HepG2 (cell line): ENCODE measurements at regions not wholly inside any gene's neighbourhood (a gene's known extent, or its start where the extent isn't known, plus 50 kb on each side); places are given as distances from the start of the nearest gene placed in this dataset.

ENCODE experiments used
- ATAC-seq: fragments of 200-7000 bp; cut with Tn5 transposase; 3 replicates; pipeline ENCODE4 v1.9.1; 2020; ENCODE audit warnings: mild to moderate bottlenecking, moderate library complexity
- BruUV-seq: library from RNA; stranded (reverse); fragments of 400-500 nt; replicated peaks from 2 replicates; lab custom pipeline; 2021; lab: Mats Ljungman, UMichigan
- CTCF ChIA-PET: fragments of 300-600 bp; formaldehyde crosslinking; extraction: SDS; loops from one replicate; lab custom pipeline; 2021; ENCODE audit warnings: low total read pairs, inconsistent platforms, low intra/inter-chr PET ratio; lab: Yijun Ruan, JAX
- POLR2A ChIA-PET: fragments of 350-600 bp; sonication (Branson Sonifier 250); formaldehyde crosslinking; loops from one replicate; lab custom pipeline; 2020; ENCODE audit warnings: antibody characterized with exemption, inconsistent platforms; lab: Yijun Ruan, JAX
- DNase-seq: peaks from one replicate; pipeline ENCODE4 v3.0.0-alpha.2; 2015; ENCODE audit warnings: low spot score
- FAIRE-seq: peaks from 3 replicates; lab custom pipeline; 2011; peaks lifted over from hg19 to GRCh38; lab: Jason Lieb, UNC
- H2AFZ ChIP-seq: one replicate; pipeline ENCODE4 v1.6.1; 2011; ENCODE audit warnings: low read length, inconsistent platforms
- H3K27ac ChIP-seq: fragments of 300-600 bp; 3 replicates; pipeline ENCODE4 v1.8.0; 2011; ENCODE audit warnings: mixed run types, mild to moderate bottlenecking, mixed read lengths, low read length, inconsistent platforms; ENCODE audit not compliant: insufficient read depth; ENCODE audit errors: extremely low read length
- H3K27me3 ChIP-seq, 2 experiments: fragments of 200-600 bp in 1 of 2; 2 replicates in 1 of 2; 3 replicates in 1 of 2; pipeline versions ENCODE4 v1.6.0 to v1.8.0; 2011; ENCODE audit warnings: low read length in 2 of 2, mild to moderate bottlenecking in 2 of 2, moderate library complexity in 2 of 2, inconsistent platforms in 1 of 2; ENCODE audit not compliant: insufficient read depth in 2 of 2, control insufficient read depth in 1 of 2
- H3K36me3 ChIP-seq, 2 experiments: fragments of 200-600 bp in 1 of 2; replicated peaks in 1 of 2; 2 replicates in 1 of 2; 3 replicates in 1 of 2; pipeline versions ENCODE4 v1.5.1 to v1.8.0; 2011; ENCODE audit warnings: low read length in 2 of 2, inconsistent platforms in 1 of 2; ENCODE audit not compliant: insufficient read depth in 2 of 2, control insufficient read depth in 1 of 2
- H3K4me1 ChIP-seq: 2 replicates; pipeline ENCODE4 v1.5.1; 2012; ENCODE audit warnings: low read length, inconsistent platforms; ENCODE audit not compliant: insufficient read depth
- H3K4me2 ChIP-seq: 2 replicates; pipeline ENCODE4 v1.6.0; 2011; ENCODE audit warnings: low read depth, low read length, inconsistent platforms
- H3K4me3 ChIP-seq, 3 experiments: fragments of 200-600 bp in 1 of 3; sonication (generic), shearing (Covaris generic) in 1 of 3; replicated peaks in 1 of 3; 2 replicates each; pipeline ENCODE4 v1.5.1; 2011 to 2016; ENCODE audit warnings: low read length in 3 of 3, inconsistent platforms in 2 of 3, low read depth in 2 of 3, mild to moderate bottlenecking in 2 of 3, control low read depth in 1 of 3, mixed read lengths in 1 of 3; ENCODE audit not compliant: insufficient read depth in 1 of 3
- H3K79me2 ChIP-seq: one replicate; pipeline ENCODE4 v1.6.1; 2011; ENCODE audit warnings: low read length, inconsistent platforms; ENCODE audit not compliant: insufficient read depth
- H3K9ac ChIP-seq: 2 replicates; pipeline ENCODE4 v1.6.0; 2011; ENCODE audit warnings: mild to moderate bottlenecking, low read depth, low read length, inconsistent platforms; ENCODE audit not compliant: insufficient read depth
- H3K9me3 ChIP-seq: 2 replicates; pipeline ENCODE4 v1.5.1; 2012; ENCODE audit warnings: mild to moderate bottlenecking, low read length
- H4K20me1 ChIP-seq: 2 replicates; pipeline ENCODE4 v1.6.0; 2011; ENCODE audit warnings: inconsistent platforms, mild to moderate bottlenecking, low read length, moderate library complexity; ENCODE audit not compliant: insufficient read depth
- AGO2 ChIP-seq: fragments of 200-400 bp; formaldehyde crosslinking; optimal IDR thresholded peaks from 2 replicates; pipeline ENCODE3; 2017; ENCODE audit warnings: mild to moderate bottlenecking, low read depth, low read length, moderate library complexity
- ATF6 ChIP-seq: sonication (generic); formaldehyde crosslinking; conservative IDR thresholded peaks from 2 replicates; pipeline ENCODE4 v1.4.0; 2020; ENCODE audit warnings: missing genetic modification reagents
- ERF ChIP-seq: IDR thresholded peaks from 2 replicates; pipeline ENCODE4 v1.6.1; 2018; ENCODE audit warnings: missing biosample characterization, missing genetic modification reagents
- SRSF4 ChIP-seq: fragments of 200-400 bp; formaldehyde crosslinking; IDR thresholded peaks from one replicate; pipeline ENCODE4 v1.6.1; 2018; ENCODE audit warnings: mild to moderate bottlenecking, low read depth, low read length, moderate library complexity; ENCODE audit not compliant: poor library complexity, severe bottlenecking
- ZNF547 ChIP-seq: sonication (generic); formaldehyde crosslinking; IDR thresholded peaks from 2 replicates; pipeline ENCODE4 v1.5.1; 2020; ENCODE audit warnings: mild to moderate bottlenecking, missing genetic modification reagents
- ZNF660 ChIP-seq: sonication (generic); formaldehyde crosslinking; IDR thresholded peaks from 2 replicates; pipeline ENCODE4 v1.5.1; 2020; ENCODE audit warnings: mild to moderate bottlenecking, low read depth, missing genetic modification reagents, borderline replicate concordance
- ZNF720 ChIP-seq: sonication (generic); formaldehyde crosslinking; IDR thresholded peaks from 2 replicates; pipeline ENCODE4 v1.4.0; 2020; ENCODE audit warnings: missing genetic modification reagents
- WGBS: methylation state at CpG from one replicate; pipeline ENCODE4 v1.1.6; 2017; ENCODE audit warnings: low lambda C conversion rate; 5-methylcytosine and 5-hydroxymethylcytosine counted together
- in situ Hi-C: cut with HindIII; loops from 2 replicates; pipeline ENCODE4 v1.10.0; 2017; ENCODE audit warnings: low pct_unique_long_range_greater_than_20kb; ENCODE audit not compliant: extremely low pct_ligation_motif_present
- intact Hi-C: fragments of 100-400 bp; cut with micrococcal nuclease; formaldehyde crosslinking; loops from one replicate; pipeline ENCODE4 v1.10.0; 2022; ENCODE audit not compliant: unreplicated experiment
- TF ChIP-seq, protein P1 (sequence below): sonication (generic); formaldehyde crosslinking; conservative IDR thresholded peaks from 2 replicates; pipeline ENCODE4 v1.8.0; 2022; ENCODE audit warnings: low read depth, missing genetic modification reagents
- TF ChIP-seq, protein P2 (sequence below): sonication (generic); formaldehyde crosslinking; IDR thresholded peaks from 2 replicates; pipeline ENCODE4 v1.4.0; 2020; ENCODE audit warnings: missing genetic modification reagents

DNA sequence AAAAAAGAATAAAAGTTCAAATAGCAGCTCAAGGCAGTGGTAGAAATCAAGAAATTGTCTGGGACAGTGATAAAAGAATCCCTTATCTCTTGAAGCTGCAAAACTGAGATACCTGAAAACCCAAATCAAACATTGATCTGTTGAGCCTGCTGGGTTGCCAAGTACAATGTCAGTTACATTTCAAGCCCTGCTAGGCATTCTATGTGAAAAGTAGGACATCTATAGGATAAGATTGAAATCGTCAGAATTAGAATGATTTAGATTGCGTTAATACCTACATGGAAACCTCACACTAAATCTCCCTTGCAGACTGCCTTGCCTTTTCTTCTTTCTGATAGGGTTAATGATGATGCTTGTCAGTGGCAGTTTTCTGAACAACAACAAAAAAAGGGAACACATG, 1684.4 kb upstream of the B3GALT2 start:
- Histone ChIP-seq H3K36me3 (no peaks in the 10 kb centered on the region), H3K79me2 (no peaks in the 10 kb centered on the region), H3K4me2 (no peak overlapping the region), H3K27ac (no peak overlapping the region), H3K9ac (no peak overlapping the region), H2AFZ (no peak overlapping the region), H3K9me3 (no peaks in the 10 kb centered on the region), H3K4me1 (no peaks in the 10 kb centered on the region), H3K27me3 (no peaks in the 10 kb centered on the region), H3K4me3 (no peak overlapping the region), H4K20me1 (no peaks in the 10 kb centered on the region)
- FAIRE-seq (no peak), DNase-seq (no peak), ATAC-seq (no peak)
- no TSS peak for BruUV-seq
- in situ Hi-C loops, result no loop called here
- CTCF ChIA-PET, result no interaction called here
- intact Hi-C loops, result no loop called here
- POLR2A ChIA-PET, result no interaction called here
- TF ChIP-seq, protein P1, sequence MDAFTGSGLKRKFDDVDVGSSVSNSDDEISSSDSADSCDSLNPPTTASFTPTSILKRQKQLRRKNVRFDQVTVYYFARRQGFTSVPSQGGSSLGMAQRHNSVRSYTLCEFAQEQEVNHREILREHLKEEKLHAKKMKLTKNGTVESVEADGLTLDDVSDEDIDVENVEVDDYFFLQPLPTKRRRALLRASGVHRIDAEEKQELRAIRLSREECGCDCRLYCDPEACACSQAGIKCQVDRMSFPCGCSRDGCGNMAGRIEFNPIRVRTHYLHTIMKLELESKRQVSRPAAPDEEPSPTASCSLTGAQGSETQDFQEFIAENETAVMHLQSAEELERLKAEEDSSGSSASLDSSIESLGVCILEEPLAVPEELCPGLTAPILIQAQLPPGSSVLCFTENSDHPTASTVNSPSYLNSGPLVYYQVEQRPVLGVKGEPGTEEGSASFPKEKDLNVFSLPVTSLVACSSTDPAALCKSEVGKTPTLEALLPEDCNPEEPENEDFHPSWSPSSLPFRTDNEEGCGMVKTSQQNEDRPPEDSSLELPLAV (CRISPR knock-in tag), result no peak
- TF ChIP-seq AGO2, result no peak
- TF ChIP-seq ZNF547 (CRISPR knock-in tag), result no peak
- WGBS, result 19% methylated on average over 2 of the region's 2 CpGs

DNA sequence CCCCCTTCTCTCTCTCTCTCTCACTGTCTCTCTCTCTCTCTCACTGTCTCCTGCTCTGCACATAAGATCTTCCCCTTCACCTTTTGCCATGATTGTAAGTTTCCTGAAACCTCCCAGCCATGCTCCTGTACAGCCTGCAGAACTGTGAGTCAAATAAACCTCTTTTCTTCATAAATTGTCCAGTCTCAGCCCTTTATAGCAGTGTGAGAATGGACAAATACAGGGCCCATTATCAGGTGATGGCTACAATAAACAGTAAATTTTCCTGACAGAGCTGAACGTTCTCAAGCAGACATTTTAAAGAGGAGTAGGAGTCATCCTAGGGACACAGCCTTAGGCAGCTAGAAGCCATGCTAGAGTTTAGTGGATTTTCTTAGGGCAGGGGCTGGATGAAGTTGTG, 1679.7 kb upstream of the B3GALT2 start:
- no peak for FAIRE-seq
- H3K4me2 ChIP-seq, result no peak overlapping the region
- in situ Hi-C loops, result no loop called here
- no peaks in the 10 kb centered on the region for H3K79me2 ChIP-seq
- no peaks in the 10 kb centered on the region for H4K20me1 ChIP-seq
- H3K36me3 ChIP-seq, result no peaks in the 10 kb centered on the region
- DNase-seq, result no peak
- no peak overlapping the region for H3K27ac ChIP-seq
- WGBS, result 0% methylated on average over 1 of the region's 1 CpG
- no peaks in the 10 kb centered on the region for H3K27me3 ChIP-seq
- no peaks in the 10 kb centered on the region for H3K4me1 ChIP-seq
- H3K4me3 ChIP-seq, result no peak overlapping the region
- H3K9ac ChIP-seq, result no peak overlapping the region
- ChIA-PET POLR2A (no interaction called here), CTCF (no interaction called here)
- H2AFZ ChIP-seq, result no peak overlapping the region
- BruUV-seq, result no TSS peak
- intact Hi-C loops, result no loop called here
- no peak for ATAC-seq
- no peaks in the 10 kb centered on the region for H3K9me3 ChIP-seq
- TF ChIP-seq ATF6 (CRISPR knock-in tag), result no peak
- TF ChIP-seq SRSF4, result no peak
- TF ChIP-seq ZNF720 (CRISPR knock-in tag), result no peak
- no peak for TF ChIP-seq ERF (CRISPR knock-in tag)
- no peak for TF ChIP-seq ZNF660 (CRISPR knock-in tag)
- TF ChIP-seq, protein P2, sequence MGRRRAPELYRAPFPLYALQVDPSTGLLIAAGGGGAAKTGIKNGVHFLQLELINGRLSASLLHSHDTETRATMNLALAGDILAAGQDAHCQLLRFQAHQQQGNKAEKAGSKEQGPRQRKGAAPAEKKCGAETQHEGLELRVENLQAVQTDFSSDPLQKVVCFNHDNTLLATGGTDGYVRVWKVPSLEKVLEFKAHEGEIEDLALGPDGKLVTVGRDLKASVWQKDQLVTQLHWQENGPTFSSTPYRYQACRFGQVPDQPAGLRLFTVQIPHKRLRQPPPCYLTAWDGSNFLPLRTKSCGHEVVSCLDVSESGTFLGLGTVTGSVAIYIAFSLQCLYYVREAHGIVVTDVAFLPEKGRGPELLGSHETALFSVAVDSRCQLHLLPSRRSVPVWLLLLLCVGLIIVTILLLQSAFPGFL (CRISPR knock-in tag), result no peak
